ENCODE measurements at regions not wholly inside any gene's neighbourhood (a gene's known extent, or its start where the extent isn't known, plus 50 kb on each side); places are given as distances from the start of the nearest gene placed in this dataset.

- TF ChIP-seq CTCF (IDR thresholded peaks at IDR 0.05) (no peak), POLR2A (IDR thresholded peaks at IDR 0.05) (no peak)
Measured at GRCh38 chr10:27372095-27372494, 131.5 kb upstream of the ACBD5 start.
